GM21515 (cell line): ENCODE measurements at regions not wholly inside any gene's neighbourhood (a gene's known extent, or its start where the extent isn't known, plus 50 kb on each side); places are given as distances from the start of the nearest gene placed in this dataset.

Source experiments
- ATAC-seq: cut with Tn5 transposase; IDR thresholded peaks from one replicate; pipeline ENCODE4 v1.9.1; 2021; ENCODE audit not compliant: unreplicated experiment

DNA sequence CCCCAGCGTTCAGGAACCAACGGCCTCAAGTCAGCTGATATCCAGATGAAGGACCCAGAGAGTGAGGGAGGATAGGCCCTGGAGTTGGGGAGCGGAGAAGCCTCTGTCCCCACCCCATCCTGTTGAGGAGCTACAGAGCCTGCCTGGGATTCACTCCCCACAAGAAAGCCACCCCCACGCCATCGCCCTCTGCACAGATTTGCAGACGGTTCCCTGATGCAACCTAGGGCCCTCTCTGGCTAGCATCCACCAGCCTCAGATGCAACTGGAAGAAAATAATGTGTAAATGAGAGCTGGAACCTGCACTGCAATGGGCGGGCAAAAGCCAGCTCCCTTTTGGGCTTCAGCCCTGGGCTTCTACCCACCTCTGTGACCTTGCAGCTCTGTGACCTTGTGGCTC lies 185.6 kb downstream of the BCOR start:
- ATAC-seq = no peak

DNA sequence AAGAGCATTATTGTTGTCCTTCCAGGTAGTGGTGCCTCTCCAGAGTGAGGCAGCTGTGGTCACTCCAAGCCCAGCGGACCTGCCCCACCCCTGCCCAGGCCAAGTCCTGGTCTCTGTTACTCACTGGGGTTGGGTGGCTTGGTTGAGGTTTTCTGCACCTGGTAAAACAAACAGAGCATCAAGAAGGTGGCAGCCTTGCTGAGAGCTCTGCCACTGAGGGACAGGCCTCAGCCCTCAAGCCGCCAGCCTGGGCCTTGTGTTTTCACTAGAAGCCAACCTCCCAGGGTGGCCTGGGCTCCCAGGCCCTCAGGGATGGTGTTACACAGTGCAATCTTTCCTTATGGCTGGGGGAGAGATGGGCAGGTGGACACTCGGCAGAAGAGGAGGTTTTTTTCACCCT lies 182.7 kb downstream of the BCOR start:
- ATAC-seq = no peak

GRCh38 chrX:39915596-39915995 lies 182.2 kb downstream of the BCOR start:
- ATAC-seq = no peak

DNA sequence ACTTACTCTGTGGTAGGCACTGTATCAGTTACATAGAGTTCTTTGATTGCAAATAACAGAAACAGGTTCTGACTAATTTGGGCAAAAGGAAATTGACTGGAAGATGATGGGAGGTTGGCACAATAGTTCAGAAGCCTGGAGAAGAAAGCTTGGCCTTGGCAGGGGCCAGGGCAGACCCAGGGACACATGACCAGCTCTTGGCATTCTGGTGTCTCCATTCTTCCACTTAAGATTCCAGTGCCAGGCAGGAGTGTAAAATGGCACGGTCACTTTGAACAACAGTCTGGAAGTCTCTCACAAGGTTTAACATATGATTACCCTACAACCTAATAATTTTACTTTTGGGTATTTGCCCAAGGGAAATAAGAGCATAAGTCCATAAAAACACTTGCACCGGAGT lies 175.9 kb downstream of the BCOR start:
- no peak for ATAC-seq

DNA sequence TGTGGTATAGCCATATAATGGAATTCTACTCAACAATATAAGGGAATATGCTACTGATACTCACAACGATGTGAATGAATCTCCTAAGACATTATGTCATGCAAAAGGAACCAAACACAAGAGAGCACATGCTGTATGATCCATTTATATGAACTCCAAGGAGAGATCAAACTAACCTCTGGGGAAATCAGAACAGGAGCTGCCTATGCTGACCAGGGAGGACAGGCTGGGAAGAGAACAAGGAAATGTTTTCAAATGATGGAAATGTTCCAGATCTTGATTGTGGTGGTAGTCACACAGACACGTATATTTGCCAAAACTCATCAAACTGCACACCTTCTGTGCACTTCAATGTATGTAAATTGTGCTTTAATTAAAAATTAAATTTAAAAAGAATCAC lies 175.3 kb downstream of the BCOR start:
- no peak for ATAC-seq

DNA sequence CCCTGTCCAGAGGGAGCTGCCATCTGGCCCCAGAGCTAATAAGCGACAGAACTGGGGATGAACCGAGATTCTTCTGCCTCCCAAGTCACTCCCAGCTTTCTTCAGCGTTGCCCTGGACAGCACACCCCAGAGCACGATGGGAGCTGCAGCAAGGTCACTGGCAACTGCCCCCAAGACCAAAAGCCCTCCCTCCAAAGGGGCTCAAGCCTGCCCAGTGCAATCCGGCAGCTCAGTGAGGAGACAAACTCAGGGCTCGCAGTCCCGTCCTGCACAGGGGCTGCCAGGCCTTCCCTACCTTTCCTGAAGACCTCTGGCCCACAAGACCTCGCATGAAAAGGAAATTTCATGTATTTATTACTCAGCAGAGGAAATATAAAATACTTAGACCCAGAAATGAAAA lies 174.8 kb downstream of the BCOR start:
- ATAC-seq = no peak

GRCh38 chrX:39927380-39927779 lies 170.4 kb downstream of the BCOR start:
- ATAC-seq = no peak

DNA sequence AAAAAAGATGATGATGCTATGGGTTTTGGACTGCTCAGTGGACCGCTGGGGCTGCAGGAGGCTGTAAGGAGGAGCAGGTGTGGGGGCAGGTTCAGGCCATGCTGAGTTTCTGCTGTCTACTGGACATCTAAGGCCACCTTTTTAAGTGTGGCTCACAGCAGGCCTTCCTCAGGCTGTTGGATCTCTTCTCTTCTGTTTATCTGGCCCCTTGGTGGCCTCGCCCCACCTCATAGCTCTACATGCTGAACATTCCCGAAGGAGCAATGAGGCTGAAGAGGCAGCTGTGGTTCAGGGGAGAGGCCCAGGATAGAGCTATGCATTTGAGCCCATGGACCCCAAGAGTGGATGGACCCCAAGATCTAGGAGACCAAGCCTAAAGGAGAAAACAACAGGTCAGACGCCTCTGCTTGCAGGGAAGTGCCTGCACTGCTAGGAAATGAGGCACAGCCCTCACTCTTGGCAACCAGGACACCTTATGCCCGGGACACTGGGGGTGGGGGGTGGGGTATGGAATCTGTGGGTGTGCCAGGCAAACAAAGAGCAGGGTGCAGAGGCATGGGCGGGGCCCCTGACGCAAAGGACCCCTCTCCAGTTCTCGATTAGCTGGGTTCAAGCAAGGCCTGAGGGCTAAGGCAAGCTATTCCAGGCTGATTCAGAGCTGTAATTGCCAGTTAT lies 168.9 kb downstream of the BCOR start:
- no peak for ATAC-seq

GRCh38 chrX:39929379-39930025 lies 168.3 kb downstream of the BCOR start:
- ATAC-seq = no peak

DNA sequence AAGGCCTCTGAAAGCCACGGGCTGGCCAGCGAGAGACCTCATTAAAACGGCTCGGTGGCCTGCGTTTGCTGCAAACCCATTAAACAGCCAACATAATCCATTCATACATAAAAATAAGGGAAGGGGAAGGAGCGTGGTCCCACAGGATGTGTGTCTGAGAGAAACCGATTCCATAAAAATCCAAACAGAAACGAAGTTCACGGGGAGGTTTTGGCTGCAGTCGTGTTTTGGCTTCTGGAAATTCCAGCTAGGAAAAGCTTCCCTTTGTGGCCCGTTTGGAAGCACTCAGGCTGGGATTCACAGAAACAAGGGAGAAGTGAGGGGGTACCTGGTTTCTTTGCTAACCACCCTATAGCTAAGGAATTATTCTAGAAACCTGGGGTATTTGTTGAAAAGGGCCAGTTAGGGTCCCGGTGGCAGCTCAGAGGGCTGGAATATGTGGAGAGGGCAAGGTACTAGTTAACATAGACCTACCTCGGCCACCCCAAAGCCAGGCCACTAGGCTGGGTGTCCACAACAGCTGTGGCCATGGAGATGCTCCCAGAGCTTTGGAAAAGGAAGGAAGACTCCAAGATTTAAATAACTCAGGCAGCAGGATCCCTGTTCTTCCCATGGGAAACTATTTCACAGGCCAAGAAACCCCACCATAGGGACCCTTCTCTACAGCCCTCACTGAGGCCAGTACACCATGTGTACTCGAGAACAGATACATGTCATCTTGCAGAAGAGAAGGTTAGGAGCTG lies 166.8 kb downstream of the BCOR start:
- ATAC-seq = no peak

- ATAC-seq = no peak
Observed at GRCh38 chrX:39931529-39932282, 166.1 kb downstream of the BCOR start.

DNA sequence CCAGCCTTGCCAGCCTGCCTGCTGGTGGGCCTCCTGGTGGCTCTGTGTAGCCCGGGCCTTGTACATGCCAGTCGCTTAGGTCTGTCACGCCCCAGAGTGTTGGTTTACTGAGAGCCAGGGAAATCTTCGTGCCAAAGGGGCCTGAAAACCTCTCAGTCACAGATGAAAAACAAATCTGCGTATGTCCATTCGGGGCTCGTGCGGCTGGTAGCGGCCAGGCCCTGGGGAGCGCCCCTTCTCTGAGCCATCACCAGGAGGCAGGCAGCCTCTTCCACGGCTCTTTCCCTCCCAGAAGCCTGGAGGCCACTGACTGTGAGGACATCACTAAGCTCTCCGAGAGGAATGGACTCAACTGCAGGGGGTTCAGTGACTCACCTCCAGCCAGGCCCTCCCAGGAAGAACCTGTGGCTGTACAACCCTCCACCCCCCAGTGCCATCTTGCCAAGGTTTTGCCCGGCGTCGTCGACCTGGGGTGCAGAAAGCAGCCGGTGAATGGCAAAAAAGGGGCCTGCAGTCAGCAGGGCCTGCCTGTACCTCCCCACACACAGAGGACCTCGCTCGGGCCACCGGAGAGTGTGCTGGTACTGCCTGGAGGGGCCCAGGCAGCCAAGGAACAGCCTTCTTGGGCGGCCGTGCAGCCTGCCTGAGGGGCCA lies 162.2 kb downstream of the BCOR start:
- no peak for ATAC-seq

DNA sequence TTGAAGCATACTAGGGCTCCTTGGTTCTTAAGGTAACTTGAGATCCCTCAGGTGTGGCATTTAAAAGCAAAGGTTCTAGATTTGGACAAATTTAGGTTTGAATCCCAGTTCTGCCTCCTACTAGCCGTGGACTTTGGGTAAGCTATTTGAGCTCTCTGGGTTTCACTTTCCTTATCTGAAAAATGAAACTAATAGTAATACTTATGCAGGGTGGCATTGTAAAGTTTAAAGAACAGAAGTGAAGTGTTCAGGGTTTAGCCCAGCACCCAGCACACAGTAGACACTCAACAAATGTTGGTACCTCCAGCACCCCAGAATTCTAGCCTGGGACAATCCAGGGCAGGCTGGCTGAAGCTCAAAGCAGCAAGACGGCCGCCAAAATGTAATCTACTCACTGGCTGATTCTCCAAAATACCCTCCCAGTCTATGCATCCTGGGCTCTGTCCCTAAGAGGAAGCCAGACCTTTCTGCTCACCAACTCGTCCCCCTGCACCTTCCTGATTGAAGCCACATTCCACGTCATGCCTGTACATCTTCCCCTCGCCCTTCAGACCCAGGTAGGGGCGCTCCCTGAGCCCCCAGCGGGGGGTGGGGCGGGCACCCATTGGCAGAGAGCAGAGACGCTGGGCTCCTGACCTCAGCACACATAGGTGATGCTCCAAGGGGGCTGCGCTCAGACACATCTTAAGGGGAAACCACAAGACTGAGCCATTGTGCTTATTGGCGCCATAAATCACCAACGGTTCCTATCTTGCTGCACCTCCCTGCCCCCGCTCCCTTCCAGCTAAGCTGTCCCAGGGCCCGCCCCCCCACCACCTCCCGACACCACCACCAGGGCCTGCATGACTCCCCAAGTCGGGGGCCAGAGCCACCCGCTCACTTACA lies 160.6 kb downstream of the BCOR start:
- no peak for ATAC-seq

- ATAC-seq = no peak
Observed at GRCh38 chrX:39938466-39938865, 159.3 kb downstream of the BCOR start.

- no peak for ATAC-seq
Observed at GRCh38 chrX:39939678-39940077, 158.1 kb downstream of the BCOR start.

- no peak for ATAC-seq
Observed at GRCh38 chrX:39941332-39941920, 156.3 kb downstream of the BCOR start.

- ATAC-seq = no peak
Observed at GRCh38 chrX:39944416-39944815, 153.3 kb downstream of the BCOR start.

DNA sequence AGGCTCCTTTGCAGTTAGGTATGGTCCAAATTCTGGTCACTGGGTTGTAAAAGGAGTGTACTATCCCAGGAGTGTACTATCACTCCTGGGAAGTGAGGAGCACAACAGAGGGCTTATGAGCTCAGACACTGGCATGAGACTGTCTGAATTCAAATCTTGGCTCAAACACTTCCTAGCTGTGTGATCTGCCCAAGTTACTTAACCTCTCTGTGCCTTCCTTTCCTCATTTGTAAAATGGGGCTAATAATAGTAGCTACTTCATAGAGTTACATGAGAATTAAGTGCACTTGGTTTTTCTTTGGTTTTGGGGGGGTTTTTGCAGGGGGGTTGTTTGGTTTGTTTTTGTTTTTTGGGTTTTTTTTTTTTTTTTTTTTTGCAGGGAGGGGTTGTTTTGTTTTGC lies 152.0 kb downstream of the BCOR start:
- no peak for ATAC-seq

GRCh38 chrX:39946822-39947221 lies 150.9 kb downstream of the BCOR start:
- no peak for ATAC-seq

- no peak for ATAC-seq
Observed at GRCh38 chrX:39948582-39948981, 149.2 kb downstream of the BCOR start.
